ENCODE measurements at regions not wholly inside any gene's neighbourhood (a gene's known extent, or its start where the extent isn't known, plus 50 kb on each side); places are given as distances from the start of the nearest gene placed in this dataset.

GRCh38 chr3:117914540-117915100 is 1120.0 kb downstream of the IGSF11 start:
- Histone ChIP-seq H3K4me3 (no peak overlapping the region), H3K4me1 (no peaks in the 10 kb centered on the region), H3K36me3 (no peaks in the 10 kb centered on the region), H3K9me3 (no peaks in the 10 kb centered on the region), H3K27me3 (no peaks in the 10 kb centered on the region), H3K27ac (no peak overlapping the region)
- intact Hi-C loops (cut with DNase I; ENCODE audit: low total_unique reads) (no loop called here), in situ Hi-C loops (cut with MboI; ENCODE audit: low pct_ligation_motif_present in 1 of 4, low pct_unique_long_range_greater_than_20kb in 1 of 4, low sequenced_read_pairs in 3 of 4) (no loop called here)
- 50 to 70% methylated on average over 1 to 8 of the region's 8 CpGs for WGBS, 2 donors (ENCODE audit: low coverage in 1 of 2)
- TF ChIP-seq CTCF (IDR thresholded peaks at IDR 0.05) (no peak), POLR2A (IDR thresholded peaks at IDR 0.05) (no peak), EP300 (IDR thresholded peaks at IDR 0.05; ENCODE audit: low read depth) (no peak), POLR2AphosphoS5 (IDR thresholded peaks at IDR 0.05) (no peak)
- no peak for DNase-seq

GRCh38 chr3:117916839-117917238 is 1117.8 kb downstream of the IGSF11 start:
- TF ChIP-seq EP300 (IDR thresholded peaks at IDR 0.05; ENCODE audit: low read depth), result no peak
- TF ChIP-seq CTCF (IDR thresholded peaks at IDR 0.05), result no peak
- no peak for TF ChIP-seq POLR2AphosphoS5 (IDR thresholded peaks at IDR 0.05)

GRCh38 chr3:117919621-117920020 is 1115.0 kb downstream of the IGSF11 start:
- Histone ChIP-seq H3K27me3 (no peaks in the 10 kb centered on the region), H3K4me1 (no peaks in the 10 kb centered on the region), H3K27ac (no peak overlapping the region), H3K9me3 (no peaks in the 10 kb centered on the region), H3K36me3 (no peaks in the 10 kb centered on the region), H3K4me3 (no peak overlapping the region)
- no peak for DNase-seq
- 72 to 100% methylated on average over 1 of the region's 1 CpG for WGBS, 2 donors (ENCODE audit: low coverage in 1 of 2)
- no peak for TF ChIP-seq POLR2A (IDR thresholded peaks at IDR 0.05)
- TF ChIP-seq POLR2AphosphoS5 (IDR thresholded peaks at IDR 0.05), result no peak
- no peak for TF ChIP-seq EP300 (IDR thresholded peaks at IDR 0.05; ENCODE audit: low read depth)
- no peak for TF ChIP-seq CTCF (IDR thresholded peaks at IDR 0.05)
- in situ Hi-C loops (cut with MboI; ENCODE audit: low pct_ligation_motif_present in 1 of 4, low pct_unique_long_range_greater_than_20kb in 1 of 4, low sequenced_read_pairs in 3 of 4) (no loop called here), intact Hi-C loops (cut with DNase I; ENCODE audit: low total_unique reads) (loop anchor here (10.0 kb wide), 1 partner anchor 565 kb away; no protein-coding TSS in a partner anchor)

More at GRCh38 chr3:117916839-117917238, 1117.8 kb downstream of the IGSF11 start:
- no peak for DNase-seq
- H3K9me3 ChIP-seq, result no peaks in the 10 kb centered on the region
- H3K36me3 ChIP-seq, result no peaks in the 10 kb centered on the region
- in situ Hi-C loops (cut with MboI; ENCODE audit: low pct_ligation_motif_present in 1 of 4, low pct_unique_long_range_greater_than_20kb in 1 of 4, low sequenced_read_pairs in 3 of 4), result no loop called here
- intact Hi-C loops (cut with DNase I; ENCODE audit: low total_unique reads), result no loop called here
- WGBS, 2 donors (ENCODE audit: low coverage in 1 of 2), result 93% methylated on average over 2 of the region's 2 CpGs
- H3K27ac ChIP-seq, result no peak overlapping the region
- no peaks in the 10 kb centered on the region for H3K27me3 ChIP-seq
- H3K4me1 ChIP-seq, result no peaks in the 10 kb centered on the region
- H3K4me3 ChIP-seq, result no peak overlapping the region

GRCh38 chr3:117920253-117920898 is 1114.3 kb downstream of the IGSF11 start:
- Histone ChIP-seq H3K9me3 (no peaks in the 10 kb centered on the region), H3K27me3 (no peaks in the 10 kb centered on the region), H3K36me3 (no peaks in the 10 kb centered on the region), H3K27ac (no peak overlapping the region), H3K4me3 (no peak overlapping the region), H3K4me1 (no peaks in the 10 kb centered on the region)
- in situ Hi-C loops (cut with MboI; ENCODE audit: low pct_ligation_motif_present in 1 of 4, low pct_unique_long_range_greater_than_20kb in 1 of 4, low sequenced_read_pairs in 3 of 4), result no loop called here
- DNase-seq, result no peak
- TF ChIP-seq POLR2A (IDR thresholded peaks at IDR 0.05) (no peak), EP300 (IDR thresholded peaks at IDR 0.05; ENCODE audit: low read depth) (no peak), POLR2AphosphoS5 (IDR thresholded peaks at IDR 0.05) (no peak), CTCF (IDR thresholded peaks at IDR 0.05) (no peak)
- 49 to 73% methylated on average over 5 to 7 of the region's 7 CpGs for whole genome bisulfite sequencing, 2 donors (ENCODE audit: low coverage in 1 of 2)
- intact Hi-C loops (cut with DNase I; ENCODE audit: low total_unique reads), result loop anchor here (10.0 kb wide), 1 partner anchor 564 kb away; no protein-coding TSS in a partner anchor

Measured in transverse colon (tissue), 4 donors.